ENCODE measurements at regions not wholly inside any gene's neighbourhood (a gene's known extent, or its start where the extent isn't known, plus 50 kb on each side); places are given as distances from the start of the nearest gene placed in this dataset.

GRCh38 chr13:106911020-106911419 lies 343.1 kb upstream of the ARGLU1 start:
- H3K27ac ChIP-seq: no peak overlapping the region
- no peak for TF ChIP-seq CTCF (conservative IDR thresholded peaks at IDR 0.05)

DNA sequence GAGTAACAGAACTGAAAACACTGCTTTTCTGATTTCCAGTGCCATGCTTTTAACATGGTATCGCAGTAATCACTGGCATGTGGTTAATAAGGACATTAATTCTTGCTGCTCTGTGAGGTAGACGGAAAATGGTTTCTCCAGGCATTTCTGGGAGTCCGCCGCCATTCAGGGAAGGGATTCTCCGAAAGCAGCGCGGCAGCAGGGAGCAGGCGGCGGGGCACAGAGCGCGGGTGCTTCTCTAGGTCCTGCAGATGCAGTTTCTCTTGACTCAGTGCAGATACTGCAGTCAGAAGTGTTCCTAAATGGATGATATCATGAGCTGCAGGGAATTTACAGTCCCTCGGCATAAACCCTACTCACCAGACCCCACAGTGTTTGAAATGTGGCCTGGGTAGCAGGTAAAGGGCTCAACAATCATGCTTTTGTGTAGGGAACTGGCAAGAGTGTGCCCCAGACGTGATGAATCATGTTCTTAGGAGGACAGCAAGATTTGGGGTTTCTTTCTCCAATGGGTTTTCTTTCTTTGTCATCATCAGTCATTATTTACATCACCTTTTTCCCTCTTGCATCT lies 338.6 kb upstream of the ARGLU1 start:
- TF ChIP-seq CTCF (conservative IDR thresholded peaks at IDR 0.05): no peak
- H3K27ac ChIP-seq: no peak overlapping the region

DNA sequence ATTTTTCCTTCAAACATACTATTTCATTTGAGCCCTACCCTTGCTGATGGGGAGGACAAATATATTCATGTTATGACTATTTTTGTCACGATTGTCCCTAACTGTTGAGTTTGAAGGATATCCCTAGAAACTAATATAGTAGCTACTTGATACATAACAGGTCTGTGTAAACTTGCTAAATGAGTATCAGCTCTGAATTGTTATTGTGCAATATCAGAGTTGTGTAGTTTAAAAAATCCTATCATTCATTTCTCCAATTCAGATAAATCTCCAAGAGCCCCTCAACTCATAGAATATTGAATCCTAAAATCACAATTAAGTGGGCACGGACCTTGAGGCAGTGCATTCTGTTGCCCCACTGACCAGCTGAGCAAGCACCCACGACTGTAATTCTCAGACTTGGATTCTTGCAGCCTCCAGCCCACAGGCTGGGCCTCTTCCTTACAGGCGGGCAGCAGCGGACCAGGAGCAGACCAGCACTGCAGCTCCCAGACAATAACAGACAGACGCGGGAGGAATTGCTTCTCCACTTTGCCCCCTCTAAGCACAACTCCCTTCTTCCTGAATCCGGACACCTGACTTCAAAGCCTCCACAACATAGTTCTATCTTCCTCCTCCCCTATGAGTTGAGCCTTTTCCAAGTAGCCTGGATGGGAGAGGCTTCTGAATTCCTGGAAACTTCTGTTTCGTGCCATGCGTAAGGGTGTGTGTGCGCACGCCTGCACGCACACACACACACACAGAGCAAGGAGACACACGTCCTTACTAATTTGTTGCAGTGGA lies 337.6 kb upstream of the ARGLU1 start:
- no peak overlapping the region for H3K27ac ChIP-seq
- no peak for TF ChIP-seq CTCF (conservative IDR thresholded peaks at IDR 0.05)

GRCh38 chr13:106899442-106899841 lies 331.5 kb upstream of the ARGLU1 start:
- H3K27ac ChIP-seq: peak overlapping the region; percentile 60
- no peak for TF ChIP-seq CTCF (conservative IDR thresholded peaks at IDR 0.05)

DNA sequence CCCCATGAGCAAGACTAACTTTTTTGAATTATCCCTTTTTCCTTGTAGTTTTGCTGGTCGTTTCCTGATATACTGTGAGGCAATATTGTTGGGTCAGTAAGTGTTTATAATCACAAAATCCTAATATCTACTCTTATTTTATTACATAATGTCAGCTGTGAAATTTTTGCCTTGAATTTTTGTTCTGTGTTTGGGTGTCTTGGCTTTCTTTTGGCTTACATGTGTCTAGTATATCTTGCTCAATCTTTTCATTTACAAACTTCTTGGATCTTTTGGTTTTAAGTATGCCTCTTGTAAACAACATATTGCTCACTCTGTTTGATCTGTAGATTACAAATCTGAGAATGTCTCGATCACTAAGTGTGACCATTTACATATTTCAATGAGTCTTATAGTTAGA lies 330.3 kb upstream of the ARGLU1 start:
- TF ChIP-seq CTCF (conservative IDR thresholded peaks at IDR 0.05): no peak
- peak overlapping the region; percentile 60; the same call in 1 of the 2 replicates for H3K27ac ChIP-seq

DNA sequence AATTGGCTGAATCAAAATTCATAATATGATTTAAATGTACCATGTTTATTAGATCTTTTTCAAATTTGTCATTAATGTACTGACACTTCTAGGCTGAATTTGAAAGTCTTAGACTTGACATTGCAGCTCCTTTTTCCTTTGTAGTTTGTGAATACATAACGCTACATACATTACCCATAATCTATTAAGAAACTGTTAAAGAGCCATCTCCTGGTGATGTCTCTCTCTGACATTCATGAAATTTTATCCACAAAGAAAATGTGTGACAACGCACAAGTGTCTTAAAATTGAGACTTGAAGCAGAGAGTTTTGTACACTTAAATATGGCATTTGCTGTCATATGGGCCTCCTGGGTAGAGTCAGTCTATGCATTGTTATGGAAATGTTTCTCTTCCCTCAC lies 320.2 kb upstream of the ARGLU1 start:
- TF ChIP-seq CTCF (conservative IDR thresholded peaks at IDR 0.05): no peak
- no peak overlapping the region for H3K27ac ChIP-seq

DNA sequence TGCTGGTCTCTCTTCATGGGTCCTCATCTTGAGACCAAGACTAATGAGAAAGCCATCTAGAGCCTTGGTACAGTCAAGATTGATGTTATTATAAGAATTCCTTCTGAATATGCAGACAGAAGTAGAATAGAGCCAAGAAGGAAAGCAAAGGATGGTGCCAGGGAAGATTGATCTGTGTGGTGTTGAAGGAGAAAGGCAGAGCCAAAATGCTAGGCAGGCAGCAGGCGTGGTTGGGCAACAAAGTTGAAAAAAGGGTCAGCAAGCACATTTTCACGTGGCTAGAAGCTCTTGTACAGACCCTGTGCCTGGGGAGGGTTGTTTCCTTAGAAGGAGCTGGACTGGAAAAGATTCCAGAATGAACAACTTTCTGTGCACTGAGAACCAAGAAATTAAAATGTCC lies 319.7 kb upstream of the ARGLU1 start:
- TF ChIP-seq CTCF (conservative IDR thresholded peaks at IDR 0.05): no peak
- no peak overlapping the region for H3K27ac ChIP-seq

Data from VCaP (cell line).